ENCODE measurements at regions not wholly inside any gene's neighbourhood (a gene's known extent, or its start where the extent isn't known, plus 50 kb on each side); places are given as distances from the start of the nearest gene placed in this dataset.

- H3K4me3 ChIP-seq (ENCODE audit: low read depth, low read length) = no peak overlapping the region
Observed at GRCh38 chr13:76645632-76646031, 240.6 kb downstream of the KCTD12 start.

GRCh38 chr13:76644906-76645305 is 241.3 kb downstream of the KCTD12 start:
- Histone ChIP-seq H3K9me3 (no peaks in the 10 kb centered on the region), H3K4me1 (no peaks in the 10 kb centered on the region; the same call in 1 of the 2 replicates), H3K36me3 (no peaks in the 10 kb centered on the region), H3K4me3 (ENCODE audit: low read depth, low read length) (no peak overlapping the region), H3K27me3 (no peaks in the 10 kb centered on the region)
- no peak for TF ChIP-seq CTCF (IDR thresholded peaks at IDR 0.05; ENCODE audit: low read depth, low read length)
- DNase-seq = no peak

More at GRCh38 chr13:76645632-76646031, 240.6 kb downstream of the KCTD12 start:
- no peaks in the 10 kb centered on the region; the same call in 1 of the 2 replicates for H3K4me1 ChIP-seq
- no peak for DNase-seq
- H3K36me3 ChIP-seq = no peaks in the 10 kb centered on the region
- H3K9me3 ChIP-seq = no peaks in the 10 kb centered on the region
- no peaks in the 10 kb centered on the region for H3K27me3 ChIP-seq
- TF ChIP-seq CTCF (IDR thresholded peaks at IDR 0.05; ENCODE audit: low read depth, low read length) = no peak

- no peak for TF ChIP-seq CTCF (IDR thresholded peaks at IDR 0.05; ENCODE audit: low read depth, low read length)
- no peaks in the 10 kb centered on the region for H3K36me3 ChIP-seq
- no peaks in the 10 kb centered on the region for H3K27me3 ChIP-seq
- H3K9me3 ChIP-seq = no peaks in the 10 kb centered on the region
- H3K4me3 ChIP-seq (ENCODE audit: low read depth, low read length) = no peak overlapping the region
- DNase-seq = no peak
- no peaks in the 10 kb centered on the region; the same call in 1 of the 2 replicates for H3K4me1 ChIP-seq
Observed at GRCh38 chr13:76643596-76643995, 242.6 kb downstream of the KCTD12 start.

- H3K36me3 ChIP-seq = no peaks in the 10 kb centered on the region
Observed at GRCh38 chr13:76641056-76641455, 245.1 kb downstream of the KCTD12 start.

GRCh38 chr13:76638882-76639281 is 247.3 kb downstream of the KCTD12 start:
- DNase-seq = no peak
- Histone ChIP-seq H3K36me3 (no peaks in the 10 kb centered on the region), H3K27me3 (no peaks in the 10 kb centered on the region), H3K9me3 (no peaks in the 10 kb centered on the region), H3K4me3 (ENCODE audit: low read depth, low read length) (no peak overlapping the region), H3K4me1 (peaks cover 5% of the 10 kb centered on the region; the same call in 1 of the 2 replicates)
- no peak for TF ChIP-seq CTCF (IDR thresholded peaks at IDR 0.05; ENCODE audit: low read depth, low read length)

More at GRCh38 chr13:76641056-76641455, 245.1 kb downstream of the KCTD12 start:
- Histone ChIP-seq H3K4me1 (no peaks in the 10 kb centered on the region; the same call in 1 of the 2 replicates), H3K27me3 (no peaks in the 10 kb centered on the region), H3K9me3 (no peaks in the 10 kb centered on the region), H3K4me3 (ENCODE audit: low read depth, low read length) (no peak overlapping the region)
- no peak for TF ChIP-seq CTCF (IDR thresholded peaks at IDR 0.05; ENCODE audit: low read depth, low read length)
- DNase-seq = no peak

- no peak for DNase-seq
- no peak overlapping the region for H3K4me3 ChIP-seq (ENCODE audit: low read depth, low read length)
- TF ChIP-seq CTCF (IDR thresholded peaks at IDR 0.05; ENCODE audit: low read depth, low read length) = no peak
- H3K27me3 ChIP-seq = no peaks in the 10 kb centered on the region
- H3K36me3 ChIP-seq = no peaks in the 10 kb centered on the region
- H3K4me1 ChIP-seq = peaks cover 5% of the 10 kb centered on the region; the same call in 1 of the 2 replicates
- no peaks in the 10 kb centered on the region for H3K9me3 ChIP-seq
Observed at GRCh38 chr13:76638181-76638580, 248.0 kb downstream of the KCTD12 start.
